Stimulated activated CD4-positive, alpha-beta T cell treated with anti-CD3 and anti-CD28 coated beads, Interleukin-4, amount 100 ng/mL, for 48 hours (primary cell): ENCODE measurements at regions not wholly inside any gene's neighbourhood (a gene's known extent, or its start where the extent isn't known, plus 50 kb on each side); places are given as distances from the start of the nearest gene placed in this dataset.

ENCODE experiments used
- DNase-seq, 2 donors: peaks; one replicate each; pipeline ENCODE4 v3.0.0-alpha.2; 2020; ENCODE audit warnings: low read depth in 2 of 2

GRCh38 chr10:28783087-28783486 is 105.8 kb downstream of the BAMBI start:
- DNase-seq = no peak

- DNase-seq = no peak
Measured at GRCh38 chr10:28785018-28785417, 107.7 kb downstream of the BAMBI start.

DNA sequence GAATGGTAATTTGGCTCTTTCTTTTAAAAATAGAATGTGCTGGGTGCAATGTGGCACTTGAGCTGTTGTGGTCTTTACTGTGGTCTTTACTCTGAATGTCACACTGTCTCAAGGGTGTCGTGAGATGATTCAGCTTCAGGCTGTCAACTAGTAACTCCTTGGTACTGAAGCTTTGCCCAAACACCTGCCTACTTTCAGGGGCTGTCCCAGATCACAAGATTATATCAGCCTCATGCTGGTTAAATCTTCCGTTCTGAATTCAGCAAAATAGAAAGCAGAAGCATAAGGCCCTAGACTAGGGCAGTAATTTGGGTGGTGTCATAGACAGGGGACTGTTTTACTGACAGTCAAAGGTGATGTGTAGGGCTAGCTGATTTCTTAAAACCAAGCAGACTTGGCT is 110.9 kb downstream of the BAMBI start:
- no peak for DNase-seq

DNA sequence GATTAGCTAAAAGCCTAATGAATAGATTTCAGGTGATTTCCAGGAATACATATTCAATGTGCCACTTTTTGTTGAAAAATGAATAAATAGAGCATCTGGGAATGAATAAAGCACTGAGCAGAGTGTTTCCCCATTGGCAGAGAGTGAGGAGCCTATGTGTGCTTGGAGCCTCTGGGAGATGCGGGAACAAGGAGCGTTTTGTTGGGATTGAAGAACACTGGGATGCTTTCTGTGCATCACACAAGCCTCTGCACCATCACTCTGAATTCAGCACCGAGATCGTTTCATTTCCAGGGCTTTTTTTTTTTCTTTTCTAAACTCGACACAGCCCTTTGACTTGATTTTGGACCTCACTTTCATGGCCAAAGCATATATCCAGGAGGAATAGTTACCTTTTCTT is 111.4 kb downstream of the BAMBI start:
- DNase-seq = no peak

DNA sequence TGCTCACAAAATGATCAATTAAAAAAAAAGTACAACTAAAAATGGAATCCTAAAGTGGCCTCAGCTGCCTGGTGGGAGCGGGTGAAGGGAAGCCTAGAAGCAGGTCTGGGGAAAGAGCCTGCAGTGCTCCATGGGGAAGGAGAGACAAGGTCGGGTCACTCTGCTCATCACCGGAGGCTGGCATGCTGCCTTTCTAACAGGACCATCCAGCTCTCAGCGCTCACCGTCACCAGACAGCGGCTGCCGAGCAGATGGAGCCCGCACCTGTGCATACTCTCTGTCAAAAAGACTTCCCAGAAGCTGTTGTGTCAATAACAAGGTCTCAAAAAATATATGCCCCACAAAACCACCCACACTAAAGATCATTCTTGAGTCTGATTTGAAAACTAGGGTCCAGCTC is 112.8 kb downstream of the BAMBI start:
- DNase-seq = no peak

DNA sequence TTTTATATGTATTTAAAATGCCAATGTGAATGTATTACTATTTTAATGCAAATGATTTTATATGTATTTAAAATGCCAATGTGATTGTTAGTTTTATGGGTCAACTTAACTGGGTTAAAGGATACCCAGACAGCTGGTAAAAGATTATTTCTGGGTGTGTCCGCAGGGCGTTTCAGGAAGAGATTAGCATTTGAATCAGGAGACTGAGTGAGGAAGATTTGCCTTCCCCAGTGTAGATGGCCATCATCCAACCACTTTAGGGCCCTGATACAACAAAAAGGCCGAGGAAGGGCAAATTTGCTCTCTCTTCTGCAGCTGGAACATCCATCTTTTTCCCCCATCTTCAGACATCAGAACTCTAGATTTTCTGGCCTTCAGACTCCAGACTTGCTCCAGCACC is 116.2 kb downstream of the BAMBI start:
- no peak for DNase-seq

GRCh38 chr10:28794986-28795385 is 117.7 kb downstream of the BAMBI start:
- no peak for DNase-seq

DNA sequence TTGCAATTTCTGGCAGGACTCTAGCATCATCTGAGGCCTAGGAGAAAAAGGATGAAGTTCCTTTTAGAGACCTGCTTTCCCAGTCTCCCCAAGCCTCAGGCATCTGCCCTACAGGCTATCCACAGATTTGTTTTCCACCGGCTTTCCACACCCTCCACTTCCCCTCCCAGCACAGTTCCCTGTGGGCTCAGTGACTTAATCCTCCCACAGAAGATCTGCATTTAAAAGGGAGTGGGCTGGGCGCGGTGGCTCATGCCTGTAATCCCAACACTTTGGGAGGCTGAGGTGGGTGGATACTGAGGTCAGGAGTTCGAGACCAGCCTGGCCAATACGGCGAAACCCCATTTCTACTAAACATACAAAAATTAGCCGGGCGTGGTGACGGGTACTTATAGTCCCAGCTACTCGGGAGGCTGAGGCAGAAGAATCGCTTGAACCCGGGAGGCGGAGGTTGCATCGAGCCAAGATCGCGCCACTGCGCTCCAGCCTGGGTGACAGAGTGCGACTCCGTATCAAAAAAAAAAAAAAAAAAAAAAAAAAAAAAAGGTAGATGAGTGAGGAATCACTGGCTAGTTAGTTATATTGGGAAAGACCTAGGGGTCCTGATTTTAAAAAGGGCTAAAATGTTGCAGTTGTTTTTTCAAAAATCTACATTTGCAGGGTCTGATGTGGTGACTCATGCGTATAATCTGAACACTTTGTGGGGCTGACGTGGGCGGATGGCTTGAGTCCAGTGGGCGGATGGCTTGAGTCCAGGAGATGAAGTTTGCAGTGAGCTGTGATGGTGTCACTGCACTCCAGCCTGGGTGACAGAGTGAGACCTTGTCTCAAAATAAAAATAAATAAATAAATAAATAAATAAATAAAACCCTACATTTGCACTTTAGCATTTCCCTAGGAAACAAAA is 119.5 kb downstream of the BAMBI start:
- no peak for DNase-seq

DNA sequence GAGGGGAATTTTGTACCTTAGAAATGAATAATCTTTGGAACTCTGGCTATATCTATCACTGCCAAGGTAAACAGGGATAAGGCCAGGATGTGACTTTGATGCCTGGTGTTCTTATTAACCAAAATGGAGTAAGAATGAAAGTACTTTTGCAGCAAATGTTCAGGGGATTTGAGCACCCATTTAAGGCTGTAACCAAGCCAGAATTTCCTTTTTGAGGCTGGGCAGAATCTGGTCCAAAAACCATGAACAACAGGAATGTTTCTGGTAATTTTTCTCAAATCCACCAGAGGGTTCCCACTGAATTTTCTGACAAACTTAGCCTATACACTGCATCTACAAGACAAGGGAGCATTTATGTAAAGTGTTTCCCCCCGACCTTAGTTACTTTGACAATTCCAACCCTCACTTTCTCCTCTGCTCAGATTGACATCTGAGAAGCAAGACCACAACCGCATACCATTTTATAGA is 120.6 kb downstream of the BAMBI start:
- DNase-seq = no peak

DNA sequence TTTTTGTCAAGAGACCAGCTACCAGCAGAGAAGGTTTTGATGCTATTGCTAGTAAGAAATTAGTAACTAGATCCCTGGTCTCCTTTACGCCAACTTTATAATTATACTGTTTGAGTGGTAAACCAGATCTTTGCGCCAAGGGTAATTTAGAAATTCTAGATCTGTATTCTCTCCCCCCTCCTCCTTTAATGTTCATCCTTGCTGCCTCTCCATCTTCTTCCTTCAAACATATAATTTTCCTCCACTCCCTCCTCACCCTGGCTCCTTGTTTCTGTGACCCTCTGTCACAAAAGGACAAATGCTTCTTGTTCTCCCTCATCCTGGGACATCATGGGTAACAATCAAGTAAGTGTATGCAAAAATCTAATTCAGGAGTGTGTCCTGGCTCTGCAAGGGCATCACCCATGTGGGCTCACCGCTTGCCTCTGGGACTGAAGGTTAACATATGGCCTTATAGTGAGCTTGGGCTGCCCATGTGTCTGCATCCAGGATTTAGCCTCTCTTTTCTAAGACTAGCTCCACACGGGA is 121.2 kb downstream of the BAMBI start:
- no peak for DNase-seq

DNA sequence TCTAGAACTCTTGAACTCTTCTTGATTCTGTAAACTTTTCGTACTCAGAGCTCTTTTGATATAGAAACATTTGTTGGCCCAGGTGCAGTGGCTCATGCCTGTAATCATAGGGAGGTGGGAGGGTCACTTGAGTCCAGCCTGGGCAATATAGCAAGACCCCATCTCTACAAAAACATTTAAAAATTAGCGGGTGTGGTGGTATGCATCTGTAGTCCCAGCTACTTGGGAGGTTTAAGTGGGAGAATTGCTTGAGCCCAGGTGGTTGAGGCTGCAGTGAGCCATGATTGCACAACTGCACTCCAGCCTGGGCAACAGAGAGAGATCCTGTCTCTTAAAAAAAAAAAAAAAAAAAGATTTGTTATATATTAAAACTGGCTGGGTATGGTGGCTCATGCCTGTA is 121.6 kb downstream of the BAMBI start:
- no peak for DNase-seq

GRCh38 chr10:28800144-28800543 is 122.8 kb downstream of the BAMBI start:
- no peak for DNase-seq

GRCh38 chr10:28801247-28801646 is 123.9 kb downstream of the BAMBI start:
- DNase-seq = no peak

GRCh38 chr10:28801869-28802268 is 124.5 kb downstream of the BAMBI start:
- no peak for DNase-seq

GRCh38 chr10:28805390-28805789 is 128.1 kb downstream of the BAMBI start:
- no peak for DNase-seq

DNA sequence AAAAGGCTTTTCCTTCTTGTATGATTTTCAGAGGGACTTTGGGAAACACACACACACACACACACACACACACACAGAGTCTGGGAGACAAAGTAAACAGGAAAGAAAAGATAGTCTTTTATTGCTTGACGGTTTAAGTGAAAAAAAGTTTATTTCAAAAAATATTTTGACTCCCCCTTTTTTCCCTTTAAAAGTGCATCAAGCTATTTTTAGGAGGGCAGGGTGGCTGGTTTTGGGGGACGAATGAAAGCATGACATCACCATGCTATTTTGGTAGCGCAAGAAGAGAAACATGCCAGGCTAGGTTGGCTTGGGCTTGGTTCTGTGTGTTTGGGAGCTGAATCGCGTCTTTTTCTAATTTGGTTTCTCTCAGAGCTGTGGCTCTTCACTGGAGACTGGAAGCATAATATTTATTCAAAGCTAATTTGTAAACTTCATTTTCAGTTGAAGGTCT is 129.2 kb downstream of the BAMBI start:
- no peak for DNase-seq

DNA sequence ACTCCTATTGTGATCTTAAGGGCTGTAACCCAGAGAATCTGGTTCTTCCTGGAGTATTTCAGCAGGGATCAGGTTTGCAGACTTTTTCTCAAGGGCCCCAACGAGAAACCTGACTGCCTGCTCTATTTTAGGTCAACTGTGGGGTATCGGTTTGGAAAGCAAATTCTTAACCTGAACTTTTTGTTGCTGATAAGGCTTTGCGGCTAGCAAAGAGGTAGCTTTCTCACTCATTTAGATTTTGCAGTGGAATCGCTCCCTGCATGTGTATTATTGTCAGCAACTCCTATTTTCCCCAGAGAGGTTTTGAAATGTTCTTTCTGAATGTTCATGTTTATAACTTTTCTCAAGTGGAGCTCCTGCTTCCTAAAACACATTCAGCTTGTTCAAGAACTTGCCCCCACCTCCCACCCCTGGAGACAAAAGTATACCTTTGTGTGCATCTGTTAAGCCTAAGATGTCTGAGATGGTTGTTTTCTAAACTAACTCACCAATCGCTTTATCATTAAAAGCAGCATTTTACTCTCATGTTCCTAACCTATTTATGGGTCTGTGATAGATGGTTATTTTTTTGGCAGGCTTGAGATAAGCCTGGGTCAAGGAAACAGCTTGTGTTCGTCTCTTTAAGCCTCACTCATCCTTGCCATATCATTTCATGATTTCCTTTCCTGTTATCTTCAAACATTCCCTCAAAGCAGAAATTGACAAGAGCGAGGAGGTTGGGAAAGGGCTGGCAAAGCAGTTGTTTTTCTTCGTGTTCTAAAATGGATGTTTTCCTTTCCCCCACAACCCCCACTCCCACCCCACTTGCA is 129.8 kb downstream of the BAMBI start:
- DNase-seq = no peak

GRCh38 chr10:28807760-28808613 is 130.7 kb downstream of the BAMBI start:
- DNase-seq = no peak

DNA sequence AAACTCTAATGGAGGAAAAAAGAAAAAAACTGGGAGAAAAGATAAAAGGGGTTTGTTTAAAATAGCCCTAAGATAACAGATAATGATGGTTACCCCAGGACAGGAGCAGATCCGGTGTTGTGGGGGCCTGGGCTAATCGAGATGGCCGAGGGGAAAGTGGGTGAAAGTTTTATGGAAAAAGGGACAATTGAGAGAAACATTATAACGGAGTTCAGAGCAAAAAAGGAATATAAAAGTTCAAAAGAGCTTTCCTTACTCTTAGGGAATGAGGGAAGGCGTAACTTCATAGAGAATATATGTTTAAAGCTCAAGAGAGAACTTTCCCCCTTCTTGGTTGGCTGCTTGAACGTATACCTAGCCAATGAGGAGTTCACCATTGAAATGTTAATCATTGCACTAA is 131.4 kb downstream of the BAMBI start:
- DNase-seq = no peak

GRCh38 chr10:28810057-28810870 is 132.9 kb downstream of the BAMBI start:
- DNase-seq = no peak
